Uterus (tissue), 3 donors: ENCODE measurements at regions not wholly inside any gene's neighbourhood (a gene's known extent, or its start where the extent isn't known, plus 50 kb on each side); places are given as distances from the start of the nearest gene placed in this dataset.
"Not testable (repeated sequence)": the region's sequence is repeated elsewhere in the genome, so short reads cannot be mapped to it uniquely, and the experiment has no call there.

Experiments
- DNase-seq, 2 donors: peaks; one replicate each; pipeline ENCODE4 v3.0.0-alpha.2; 2019 to 2020
- H3K27ac ChIP-seq, 2 donors: fragments of 200-600 bp; sonication (generic); 1 replicate in 1 of 2; 2 replicates in 1 of 2; pipeline ENCODE4 v1.5.1; 2016 to 2018
- H3K27me3 ChIP-seq, 2 donors: fragments of 200-600 bp; sonication (generic); one replicate each; pipeline ENCODE4 v1.5.1; 2018 to 2019; ENCODE audit warnings: control low read depth in 1 of 2
- H3K36me3 ChIP-seq, 2 donors: fragments of 200-600 bp; sonication (generic); one replicate each; pipeline ENCODE4 v1.5.1; 2019; ENCODE audit warnings: control low read depth in 1 of 2
- H3K4me1 ChIP-seq, 2 donors: fragments of 200-600 bp; sonication (generic); one replicate each; pipeline ENCODE4 v1.5.1; 2018 to 2019; ENCODE audit warnings: control low read depth in 1 of 2
- H3K4me3 ChIP-seq, 2 donors: fragments of 200-600 bp; sonication (generic); 1 replicate in 1 of 2; 2 replicates in 1 of 2; pipeline ENCODE4 v1.5.1; 2018 to 2019; ENCODE audit warnings: mild to moderate bottlenecking in 1 of 2
- H3K9me3 ChIP-seq, 2 donors: fragments of 200-600 bp; sonication (generic); one replicate each; pipeline ENCODE4 v1.5.1; 2019; ENCODE audit warnings: control low read depth in 1 of 2
- CTCF ChIP-seq, 4 experiments: fragments of 200-600 bp in 2 of 4; fragments of 450-650 bp in 2 of 4; sonication (generic) in 2 of 4; IDR thresholded peaks; one replicate each; pipeline ENCODE4 v1.5.1; 2016 to 2019; ENCODE audit warnings: antibody characterized with exemption in 4 of 4, mild to moderate bottlenecking in 2 of 4, moderate library complexity in 1 of 4
- POLR2A ChIP-seq, 2 donors: fragments of 450-650 bp; IDR thresholded peaks; one replicate each; pipeline ENCODE4 v1.6.1; 2016; ENCODE audit warnings: antibody characterized with exemption in 2 of 2, mild to moderate bottlenecking in 1 of 2, moderate library complexity in 1 of 2
- intact Hi-C: fragments of 100-400 bp; cut with DNase I; formaldehyde crosslinking; loops from one replicate; pipeline ENCODE4 v1.15.1; 2023; ENCODE audit warnings: low total_unique reads
- donor health status: DM: yes; HTN: yes; CAD: no.

- H3K36me3 ChIP-seq = no peaks in the 10 kb centered on the region
- H3K4me1 ChIP-seq = no peaks in the 10 kb centered on the region
- no peak for DNase-seq
- no peak overlapping the region for H3K27ac ChIP-seq
- H3K9me3 ChIP-seq = no peaks in the 10 kb centered on the region
- no peak overlapping the region for H3K4me3 ChIP-seq
- H3K27me3 ChIP-seq = no peaks in the 10 kb centered on the region
- intact Hi-C loops = no loop called here
- TF ChIP-seq POLR2A (IDR thresholded peaks at IDR 0.05) (no peak), CTCF (IDR thresholded peaks at IDR 0.05) (no peak)
Observed at GRCh38 chr6:14415452-14415851, 297.9 kb downstream of the CD83 start.

GRCh38 chr6:14417377-14417776 is 299.8 kb downstream of the CD83 start:
- TF ChIP-seq CTCF (IDR thresholded peaks at IDR 0.05) (no peak), POLR2A (IDR thresholded peaks at IDR 0.05) (no peak)
- no peak overlapping the region for H3K4me3 ChIP-seq
- H3K36me3 ChIP-seq = no peaks in the 10 kb centered on the region
- no peaks in the 10 kb centered on the region for H3K27me3 ChIP-seq
- intact Hi-C loops = no loop called here
- H3K4me1 ChIP-seq = no peaks in the 10 kb centered on the region
- H3K27ac ChIP-seq = no peak overlapping the region
- no peaks in the 10 kb centered on the region for H3K9me3 ChIP-seq
- no peak for DNase-seq

- not testable (repeated sequence) for H3K27ac ChIP-seq
Observed at GRCh38 chr6:14419224-14419623, 301.7 kb downstream of the CD83 start.

GRCh38 chr6:14422061-14422460 is 304.5 kb downstream of the CD83 start:
- TF ChIP-seq CTCF (IDR thresholded peaks at IDR 0.05) = no peak
- no peak for TF ChIP-seq POLR2A (IDR thresholded peaks at IDR 0.05)
- DNase-seq = no peak
- H3K36me3 ChIP-seq = no peaks in the 10 kb centered on the region
- intact Hi-C loops = no loop called here
- no peaks in the 10 kb centered on the region for H3K4me1 ChIP-seq
- no peaks in the 10 kb centered on the region for H3K9me3 ChIP-seq
- H3K4me3 ChIP-seq = no peak overlapping the region
- H3K27ac ChIP-seq = no peak overlapping the region
- no peaks in the 10 kb centered on the region for H3K27me3 ChIP-seq

More at GRCh38 chr6:14419224-14419623, 301.7 kb downstream of the CD83 start:
- H3K4me1 ChIP-seq, H3K9me3 ChIP-seq, DNase-seq, intact Hi-C loops, H3K4me3 ChIP-seq, H3K36me3 ChIP-seq, H3K27me3 ChIP-seq: not testable (repeated sequence)

- H3K4me1 ChIP-seq = no peaks in the 10 kb centered on the region
- H3K27ac ChIP-seq = no peak overlapping the region
Observed at GRCh38 chr6:14422917-14423316, 305.3 kb downstream of the CD83 start.

More at GRCh38 chr6:14422917-14423316, 305.3 kb downstream of the CD83 start:
- TF ChIP-seq CTCF (IDR thresholded peaks at IDR 0.05) = no peak
- TF ChIP-seq POLR2A (IDR thresholded peaks at IDR 0.05) = no peak
- intact Hi-C loops = no loop called here
- DNase-seq = no peak
- no peaks in the 10 kb centered on the region for H3K27me3 ChIP-seq
- H3K36me3 ChIP-seq = no peaks in the 10 kb centered on the region
- no peaks in the 10 kb centered on the region for H3K9me3 ChIP-seq
- H3K4me3 ChIP-seq = no peak overlapping the region
